Activated CD8-positive, alpha-beta memory T cell treated with anti-CD3 and anti-CD28 coated beads, Interleukin-2, amount 50 U/mL, for 48 hours (primary cell): ENCODE measurements at regions not wholly inside any gene's neighbourhood (a gene's known extent, or its start where the extent isn't known, plus 50 kb on each side); places are given as distances from the start of the nearest gene placed in this dataset.

Experiments used
- DNase-seq: peaks from one replicate; pipeline ENCODE4 v3.0.0-alpha.2; 2020

DNA sequence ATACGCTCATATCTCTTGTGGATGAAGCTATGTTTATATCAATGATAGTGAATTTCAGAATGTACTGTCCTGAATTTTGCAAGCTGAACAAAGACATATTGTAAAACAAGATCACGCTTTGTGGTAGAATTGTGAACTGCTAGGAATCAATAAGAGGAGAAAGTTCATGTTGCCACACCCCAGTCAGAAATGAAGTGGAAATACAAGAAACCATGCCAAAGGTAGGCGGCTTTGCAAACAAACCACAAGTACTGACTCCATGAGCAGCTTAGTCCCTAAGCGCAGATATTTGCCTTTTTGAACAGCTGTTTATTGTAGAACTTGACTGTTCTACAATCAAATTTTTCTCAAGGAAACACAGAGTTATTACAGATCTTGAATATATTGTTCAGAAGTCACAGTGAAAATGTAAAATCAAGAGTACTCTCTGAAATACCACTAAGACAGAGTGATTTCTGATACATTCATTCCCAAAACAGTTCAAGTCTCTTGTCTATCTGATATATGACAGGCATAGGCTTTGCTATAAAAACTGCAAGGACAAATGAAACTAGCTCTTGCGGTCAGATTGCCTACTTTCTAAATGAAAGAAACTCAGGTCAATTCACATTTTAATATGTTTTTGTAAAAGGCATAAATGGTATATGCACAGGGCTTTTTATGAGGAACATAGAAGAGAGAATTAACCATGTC lies 120.9 kb upstream of the CDH19 start:
- DNase-seq: no peak

DNA sequence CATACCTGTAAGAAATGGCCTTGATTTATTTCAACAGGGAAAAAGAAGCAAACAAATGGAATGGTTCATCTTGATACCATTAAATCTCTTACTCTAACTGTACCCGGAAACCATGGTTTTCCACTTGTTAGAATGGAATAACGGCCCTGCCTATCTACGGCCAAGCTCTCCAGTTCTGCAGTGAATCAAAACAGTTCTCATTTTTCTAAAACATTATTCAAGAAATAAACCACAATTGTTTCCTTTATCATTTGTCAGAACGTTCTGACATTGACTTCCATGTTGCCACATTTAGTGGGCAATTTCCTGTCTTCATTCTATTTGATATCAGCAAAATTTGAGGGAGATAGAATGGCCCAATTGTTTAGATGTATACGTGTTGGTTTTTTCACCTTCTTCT lies 118.8 kb upstream of the CDH19 start:
- DNase-seq: no peak

DNA sequence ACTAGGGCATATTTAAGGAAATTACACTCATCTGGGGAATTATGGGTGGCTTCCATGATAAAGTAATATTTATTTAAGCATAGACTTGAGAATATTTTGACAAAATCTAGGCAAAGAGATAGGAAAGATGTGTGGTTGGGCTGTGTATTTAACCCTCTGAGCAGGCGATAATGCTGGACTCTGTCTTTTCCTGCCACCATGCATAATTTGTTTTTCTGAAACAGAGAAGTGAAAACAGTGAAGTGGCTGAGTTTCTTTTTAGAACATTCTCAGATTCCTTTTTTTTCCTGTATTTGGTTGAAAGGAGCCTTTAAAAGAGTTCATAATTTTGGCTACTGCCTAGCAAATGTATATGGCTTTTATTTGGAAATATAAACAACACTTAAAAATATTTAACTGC lies 104.8 kb upstream of the CDH19 start:
- no peak for DNase-seq

DNA sequence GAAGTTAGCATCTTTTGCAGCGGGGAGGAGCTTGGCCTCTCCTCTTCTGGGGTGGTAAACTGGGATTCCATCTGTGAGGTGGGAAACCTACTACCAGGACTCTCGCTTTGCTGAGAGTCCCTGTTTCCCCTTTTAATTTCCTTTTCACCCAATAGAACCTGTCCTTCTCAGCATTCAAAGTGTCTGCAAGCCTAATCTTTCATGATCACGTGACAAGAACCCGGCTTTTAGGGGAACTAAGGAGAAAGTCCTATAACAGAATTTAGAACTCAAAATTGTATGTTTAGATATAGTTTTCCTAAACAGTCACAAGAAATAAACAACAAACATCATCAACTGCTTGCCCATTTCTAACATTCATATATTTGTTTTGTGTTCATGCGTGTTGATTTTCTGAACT lies 103.6 kb upstream of the CDH19 start:
- DNase-seq: no peak

DNA sequence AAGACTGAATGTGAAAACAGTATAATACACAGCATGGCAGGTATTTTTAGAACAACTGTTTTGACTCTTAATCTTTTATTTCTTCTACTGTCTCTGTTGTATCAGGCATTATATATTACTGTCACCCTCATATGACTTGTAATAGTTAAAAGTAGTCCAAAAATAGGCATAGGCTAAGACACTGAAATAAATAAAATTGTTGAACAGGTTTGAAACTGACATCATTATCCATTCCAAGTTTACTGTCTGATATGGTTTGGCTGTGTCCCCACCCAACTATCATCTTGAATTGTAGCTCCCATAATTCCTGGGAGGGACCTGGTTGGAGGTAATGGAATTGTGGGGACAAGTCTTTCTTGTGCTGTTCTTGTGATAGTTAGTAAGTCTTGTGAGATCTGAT lies 91.4 kb upstream of the CDH19 start:
- no peak for DNase-seq

DNA sequence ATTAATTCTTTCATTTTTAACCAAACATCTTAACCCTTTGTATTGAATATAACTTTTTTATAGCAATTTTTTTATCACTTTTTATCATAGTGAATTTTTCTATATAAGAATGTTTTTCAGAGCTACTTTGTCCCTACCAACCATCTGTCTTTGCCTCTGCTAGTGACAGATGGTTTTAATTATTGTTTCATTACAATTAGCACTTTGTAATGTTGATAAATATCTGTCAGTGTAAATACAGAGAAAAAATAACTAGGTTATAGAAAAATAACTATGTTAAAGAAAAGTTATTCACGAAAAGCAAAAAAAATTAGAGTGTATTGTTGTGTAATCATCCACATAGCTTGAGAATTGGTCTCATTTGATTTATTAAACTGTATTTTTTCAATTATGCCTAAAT lies 91.0 kb upstream of the CDH19 start:
- DNase-seq: no peak

DNA sequence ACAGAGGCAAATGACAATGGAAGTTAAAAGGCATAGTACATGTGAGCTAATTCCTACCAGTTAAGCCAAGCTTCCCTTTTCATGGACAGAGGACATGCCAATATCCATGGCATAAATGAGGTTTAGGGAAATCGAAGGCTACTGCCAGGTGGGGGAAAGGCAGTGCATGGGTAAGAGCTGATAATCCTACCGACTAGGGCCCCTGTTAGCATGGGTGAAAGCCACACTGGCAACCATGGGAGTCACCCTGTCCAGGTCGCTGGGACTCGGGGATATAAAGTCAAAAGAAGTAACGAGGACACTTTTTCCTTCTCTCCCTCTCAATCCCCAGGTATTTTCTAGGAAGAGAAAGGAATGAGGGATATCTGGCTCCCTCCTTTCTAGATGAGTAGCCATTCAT lies 83.7 kb upstream of the CDH19 start:
- no peak for DNase-seq

DNA sequence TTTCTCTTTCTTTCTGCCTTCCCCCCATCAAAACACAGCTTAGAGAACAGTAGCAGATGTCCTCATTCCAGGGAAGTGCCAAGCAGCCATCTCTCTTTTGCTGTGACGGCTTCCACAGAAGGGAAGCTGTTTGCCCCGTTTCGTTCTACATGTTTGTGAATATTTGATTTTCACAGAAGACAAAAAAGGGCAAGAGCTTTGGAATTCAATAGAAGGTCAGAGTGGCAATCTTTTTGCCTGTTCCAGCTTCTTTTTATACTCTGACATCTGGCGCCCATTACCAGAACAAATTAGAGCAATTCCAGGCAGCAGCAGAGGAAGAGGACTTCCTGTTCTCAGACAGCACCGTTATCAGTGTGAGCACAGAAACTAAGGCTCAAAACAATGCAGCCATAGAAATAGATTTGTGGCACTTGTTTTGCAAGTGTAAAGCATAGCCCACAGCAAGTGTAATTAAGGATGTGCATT lies 79.0 kb upstream of the CDH19 start:
- DNase-seq: no peak

DNA sequence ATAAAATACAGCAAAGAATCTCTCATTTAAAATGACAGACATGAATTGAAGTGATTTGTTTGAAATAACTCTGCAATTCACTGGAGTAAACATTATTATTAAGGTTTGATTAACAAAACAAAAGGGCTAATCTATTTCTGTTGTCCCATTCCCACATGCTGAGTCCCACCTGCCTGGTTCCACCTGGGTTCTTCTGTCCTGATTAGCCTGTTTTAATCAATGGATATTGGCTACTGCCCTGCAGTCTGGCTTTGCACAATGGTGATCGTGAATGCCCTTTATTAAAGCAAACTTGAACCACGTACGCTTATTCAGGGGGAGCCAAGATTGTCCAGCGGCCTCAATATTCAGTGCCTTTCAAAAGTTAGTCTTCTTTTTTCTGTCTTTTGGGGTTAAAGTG lies 72.8 kb upstream of the CDH19 start:
- no peak for DNase-seq

DNA sequence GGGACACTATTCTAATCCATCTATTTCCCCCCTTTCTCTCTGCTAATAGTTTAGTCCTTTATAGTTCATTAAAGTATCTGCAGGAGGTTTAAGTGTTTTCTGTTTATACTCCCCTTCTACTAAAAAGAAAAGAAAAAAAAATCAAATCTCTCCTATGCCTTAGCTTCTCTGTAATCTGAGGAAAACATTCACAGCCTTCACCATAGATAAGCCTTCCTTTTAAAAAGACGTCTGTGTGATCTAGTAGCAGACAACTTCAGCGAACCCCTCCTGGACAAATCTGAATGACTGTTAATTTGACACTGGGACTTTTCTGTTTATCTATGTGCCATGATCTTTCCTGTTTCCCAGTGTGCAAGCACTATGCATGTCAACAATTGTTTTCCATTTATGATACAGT lies 70.4 kb upstream of the CDH19 start:
- DNase-seq: no peak

DNA sequence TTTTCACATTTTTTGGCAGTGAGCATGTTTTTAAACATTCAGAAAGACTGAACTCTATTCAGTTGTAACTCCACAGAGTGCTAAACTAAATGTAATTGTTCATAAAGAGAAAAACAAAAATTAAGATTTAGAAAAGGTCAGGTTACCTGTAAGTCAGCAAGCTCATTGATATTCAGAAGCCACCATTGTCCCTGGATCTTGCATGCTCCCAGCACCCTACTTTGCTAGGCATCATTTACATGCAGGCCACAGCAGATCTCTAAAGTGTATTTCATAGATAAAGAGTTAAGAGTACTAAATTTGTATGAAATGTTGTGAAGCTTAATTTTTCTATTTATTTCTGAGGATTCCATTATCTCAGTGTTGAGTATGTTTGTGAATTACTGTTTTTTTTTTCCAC lies 64.8 kb upstream of the CDH19 start:
- DNase-seq: no peak

DNA sequence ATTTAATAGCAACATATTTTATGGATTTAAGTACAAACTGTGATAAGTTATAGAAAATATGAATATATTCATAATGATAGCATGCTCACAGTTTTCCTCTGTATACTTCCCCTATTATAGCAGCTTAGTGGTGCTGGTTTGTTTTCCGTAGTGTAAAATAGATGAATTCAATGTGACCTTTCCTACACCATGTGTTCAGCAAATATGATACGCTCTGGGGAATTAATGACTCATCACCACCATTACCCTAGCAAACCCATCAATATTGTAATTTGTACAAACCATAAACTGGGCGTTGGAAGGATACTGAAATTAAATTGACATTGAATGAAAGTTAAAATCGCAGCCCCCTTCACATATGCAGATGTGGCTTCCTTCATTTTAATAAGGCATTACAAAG lies 58.7 kb upstream of the CDH19 start:
- no peak for DNase-seq

DNA sequence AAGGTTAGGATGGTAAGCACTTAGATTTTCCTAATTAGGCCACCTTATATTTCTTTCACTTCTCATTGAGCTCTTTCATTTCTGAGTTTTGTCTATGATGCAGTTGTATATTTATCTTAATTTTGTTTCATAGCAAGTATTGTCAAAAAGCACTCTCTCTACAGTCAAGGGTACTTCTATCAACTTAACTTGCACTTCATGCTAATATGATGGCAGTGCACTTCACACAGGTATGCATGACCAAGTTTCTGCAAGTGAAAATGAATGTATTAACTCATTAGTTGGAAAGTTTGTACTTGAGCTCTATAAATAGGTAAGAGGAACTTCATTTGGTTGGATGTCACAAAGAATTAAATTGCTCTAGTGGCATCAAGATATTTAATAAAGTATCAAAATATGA lies 51.5 kb upstream of the CDH19 start:
- no peak for DNase-seq
